ENCODE measurements at regions not wholly inside any gene's neighbourhood (a gene's known extent, or its start where the extent isn't known, plus 50 kb on each side); places are given as distances from the start of the nearest gene placed in this dataset.

DNA sequence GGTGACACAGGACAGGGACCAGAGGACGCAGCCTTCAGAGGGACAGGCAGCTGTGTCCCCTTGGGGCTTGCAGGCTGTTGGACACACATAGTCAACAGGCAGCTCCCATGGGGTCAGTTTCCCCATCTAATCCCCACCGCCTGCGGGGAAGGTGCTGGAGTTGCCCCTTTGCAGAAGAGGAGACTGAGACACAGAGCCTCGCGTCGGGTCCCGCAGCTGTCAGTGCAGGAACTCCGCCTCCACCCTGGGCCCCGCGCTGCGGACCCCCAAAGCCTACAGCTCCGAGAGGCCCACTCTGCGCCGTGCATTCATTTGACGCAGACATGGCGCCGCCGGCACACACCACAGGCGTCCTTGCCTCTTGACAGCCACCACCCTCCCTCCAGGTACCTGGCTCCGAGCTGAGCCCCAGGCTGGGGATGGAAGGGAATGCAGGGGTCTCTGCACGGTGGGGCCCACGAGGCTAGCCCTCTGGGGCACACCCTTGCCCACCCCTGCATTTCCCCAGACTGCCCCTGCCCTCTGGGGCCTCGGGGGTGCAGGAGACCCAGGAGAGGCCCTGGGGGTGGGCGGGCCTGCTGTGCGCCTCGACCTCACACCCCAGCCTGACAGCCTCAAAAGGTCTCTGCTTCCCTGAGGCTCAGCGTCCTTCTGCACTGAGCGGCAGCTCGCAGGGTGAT, 88.5 kb upstream of the ACTRT2 start:
- FAIRE-seq (no peak), DNase-seq (ENCODE audit: insufficient read length, low spot score) (no peak)

GRCh38 chr1:2933431-2934155, 87.7 kb upstream of the ACTRT2 start:
- DNase-seq (ENCODE audit: insufficient read length, low spot score) (no peak), FAIRE-seq (no peak)

- FAIRE-seq (no peak), DNase-seq (ENCODE audit: insufficient read length, low spot score) (no peak)
These were observed 87.1 kb upstream of the ACTRT2 start for GRCh38 chr1:2934156-2934540.

GRCh38 chr1:2934642-2935081, 86.6 kb upstream of the ACTRT2 start:
- FAIRE-seq (no peak), DNase-seq (ENCODE audit: insufficient read length, low spot score) (no peak)

DNA sequence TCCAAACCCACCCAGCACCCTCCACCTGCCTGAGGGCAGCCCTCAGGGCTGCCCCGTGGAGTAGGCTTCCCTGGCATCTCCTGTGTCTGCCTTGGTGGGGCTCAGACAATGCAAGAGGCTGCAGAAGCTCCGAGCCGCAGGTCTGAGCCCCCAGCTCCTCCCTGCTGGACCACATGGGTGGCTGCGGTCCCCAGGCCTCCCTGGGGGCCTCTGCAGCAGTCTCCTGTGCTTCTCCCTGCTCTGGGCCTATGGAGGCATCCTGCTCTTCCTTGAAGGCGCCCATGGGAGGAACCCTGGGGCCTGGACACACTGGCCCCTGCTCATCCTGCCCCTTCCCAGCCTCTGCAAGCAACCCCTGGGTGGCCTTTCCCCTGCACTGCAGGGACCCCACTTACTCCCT, 86.1 kb upstream of the ACTRT2 start:
- DNase-seq (ENCODE audit: insufficient read length, low spot score): no peak
- FAIRE-seq: no peak

DNA sequence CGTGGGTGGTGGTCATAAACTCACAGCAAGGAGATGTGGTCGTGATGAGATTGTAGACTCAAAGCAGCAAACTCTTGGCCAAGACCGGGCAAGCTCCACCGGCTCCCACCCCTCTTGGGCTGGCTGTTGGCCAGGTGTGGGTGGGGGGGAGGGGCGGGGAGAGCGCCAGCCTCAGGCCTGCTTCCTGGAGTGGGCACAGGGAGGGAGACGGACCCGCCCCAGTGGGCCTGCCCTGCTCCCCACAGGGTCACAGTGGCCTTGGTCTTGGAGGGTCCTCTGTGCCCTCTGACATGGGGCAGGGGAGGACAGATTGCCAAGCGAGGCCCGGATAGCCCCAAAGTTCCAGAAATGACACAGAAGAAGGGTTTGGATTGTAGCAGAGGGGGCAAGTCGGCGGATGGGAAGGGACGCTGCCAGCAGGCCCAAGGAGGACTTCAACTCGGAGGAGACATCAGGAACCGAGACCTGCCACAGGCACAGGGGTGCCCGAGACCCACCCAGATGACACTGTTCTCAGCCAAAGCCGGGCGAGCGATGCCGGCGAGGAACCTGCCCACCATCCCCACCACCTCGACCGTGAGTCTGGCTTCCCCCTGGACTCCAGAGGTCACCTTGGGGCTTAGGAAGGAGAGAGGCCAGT, 85.4 kb upstream of the ACTRT2 start:
- DNase-seq (ENCODE audit: insufficient read length, low spot score) (no peak), FAIRE-seq (no peak)

- FAIRE-seq (no peak), DNase-seq (ENCODE audit: insufficient read length, low spot score) (no peak)
These were observed 84.4 kb upstream of the ACTRT2 start for GRCh38 chr1:2936559-2937515.

GRCh38 chr1:2937805-2938204, 83.5 kb upstream of the ACTRT2 start:
- FAIRE-seq (no peak), DNase-seq (ENCODE audit: insufficient read length, low spot score) (no peak)

DNA sequence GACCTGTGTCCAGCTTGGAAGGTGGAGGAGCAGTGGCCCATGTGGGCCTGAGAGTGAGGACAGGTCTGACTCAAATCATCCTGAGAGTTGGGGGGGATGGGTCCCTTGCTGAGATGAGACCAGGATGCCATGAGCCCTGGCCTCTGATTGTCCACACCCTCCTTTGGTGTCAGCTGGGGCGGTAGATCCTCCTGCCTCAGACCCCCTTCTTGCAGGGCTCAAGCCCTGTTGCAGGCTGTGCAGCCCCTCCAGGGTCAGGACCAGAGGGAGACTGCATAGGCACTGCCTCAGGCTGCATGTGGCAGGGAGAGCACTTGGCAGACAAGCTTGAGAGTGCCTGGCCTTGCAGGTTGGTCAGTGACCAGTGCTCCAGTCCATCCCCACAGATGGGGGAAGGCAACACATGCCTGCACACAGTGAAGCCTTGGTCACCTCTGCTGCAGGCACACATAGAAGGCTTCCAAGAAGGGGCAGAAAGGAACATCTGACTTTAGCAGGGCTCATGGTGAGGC, 82.2 kb upstream of the ACTRT2 start:
- no peak for FAIRE-seq
- no peak for DNase-seq (ENCODE audit: insufficient read length, low spot score)

GRCh38 chr1:2940178-2940577, 81.1 kb upstream of the ACTRT2 start:
- FAIRE-seq: no peak

DNA sequence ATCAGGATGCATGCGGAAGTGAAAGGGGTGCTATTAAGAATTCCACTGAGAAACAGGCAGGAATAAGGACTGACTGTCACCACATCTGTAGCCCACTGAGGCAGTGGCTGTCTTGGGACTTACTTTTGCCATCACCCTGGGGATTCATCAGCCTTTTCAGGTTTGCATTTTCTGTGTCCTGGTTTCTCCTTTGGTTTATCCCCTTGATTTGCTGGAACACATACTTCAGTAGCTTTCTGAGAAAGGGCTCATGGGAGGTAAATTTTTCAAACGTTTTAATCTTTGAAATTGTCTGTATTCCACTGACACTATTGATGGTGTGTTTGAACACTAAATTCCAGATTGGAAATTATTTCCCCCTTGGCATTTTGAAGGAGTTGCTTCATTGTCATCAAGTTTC, 80.2 kb upstream of the ACTRT2 start:
- DNase-seq (ENCODE audit: insufficient read length, low spot score): no peak

More at GRCh38 chr1:2940178-2940577, 81.1 kb upstream of the ACTRT2 start:
- DNase-seq (ENCODE audit: insufficient read length, low spot score): no peak

GRCh38 chr1:2941907-2942306, 79.4 kb upstream of the ACTRT2 start:
- DNase-seq (ENCODE audit: insufficient read length, low spot score) (no peak), FAIRE-seq (no peak)

More for the DNA sequence above, 80.2 kb upstream of the ACTRT2 start:
- FAIRE-seq: no peak

- no peak for DNase-seq (ENCODE audit: insufficient read length, low spot score)
- FAIRE-seq: no peak
These were observed 78.9 kb upstream of the ACTRT2 start for GRCh38 chr1:2942410-2942809.

GRCh38 chr1:2943686-2944260, 77.5 kb upstream of the ACTRT2 start:
- FAIRE-seq: no peak
- DNase-seq (ENCODE audit: insufficient read length, low spot score): no peak

GRCh38 chr1:2944705-2945104, 76.6 kb upstream of the ACTRT2 start:
- FAIRE-seq (no peak), DNase-seq (ENCODE audit: insufficient read length, low spot score) (no peak)

GRCh38 chr1:2945821-2946231, 75.4 kb upstream of the ACTRT2 start:
- no peak for FAIRE-seq
- no peak for DNase-seq (ENCODE audit: insufficient read length, low spot score)

GRCh38 chr1:2946291-2946690, 75.0 kb upstream of the ACTRT2 start:
- no peak for DNase-seq (ENCODE audit: insufficient read length, low spot score)
- FAIRE-seq: no peak

- DNase-seq (ENCODE audit: insufficient read length, low spot score) (no peak), FAIRE-seq (no peak)
These were observed 74.1 kb upstream of the ACTRT2 start for GRCh38 chr1:2946999-2947690.

- no peak for FAIRE-seq
- no peak for DNase-seq (ENCODE audit: insufficient read length, low spot score)
These were observed 73.1 kb upstream of the ACTRT2 start for GRCh38 chr1:2948001-2948750.
